Caco-2 (cell line): ENCODE measurements at regions not wholly inside any gene's neighbourhood (a gene's known extent, or its start where the extent isn't known, plus 50 kb on each side); places are given as distances from the start of the nearest gene placed in this dataset.

Experiments used
- BruUV-seq: library from RNA; stranded (reverse); fragments of 400-500 nt; replicated peaks from 2 replicates; lab custom pipeline; 2021; lab: Mats Ljungman, UMichigan
- CTCF ChIA-PET: fragments of 300-600 bp; sonication (Branson Sonifier 250); formaldehyde crosslinking; loops from one replicate; lab custom pipeline; 2022; ENCODE audit warnings: antibody characterized with exemption; lab: Charles Lee
- POLR2A ChIA-PET: fragments of 300-600 bp; sonication (Branson Sonifier 250); formaldehyde crosslinking; loops from one replicate; lab custom pipeline; 2022; ENCODE audit warnings: antibody characterized with exemption; lab: Charles Lee
- DNase-seq, 2 experiments: peaks; one replicate each; pipeline versions ENCODE4 v3.0.0 to v3.0.0-alpha.2; 2020 to 2022
- H3K27me3 ChIP-seq: replicated peaks from 2 replicates; pipeline ENCODE4 v1.6.0; 2011; ENCODE audit warnings: low read length; ENCODE audit not compliant: control insufficient read depth, insufficient read depth
- H3K36me3 ChIP-seq: 2 replicates; pipeline ENCODE4 v1.5.1; 2011; ENCODE audit warnings: low read length; ENCODE audit not compliant: control insufficient read depth, insufficient read depth
- H3K4me1 ChIP-seq: fragments of 250-450 bp; sonication (Bioruptor Pico); 2 replicates; pipeline ENCODE4 v1.5.1; 2020; ENCODE audit warnings: mild to moderate bottlenecking
- H3K4me3 ChIP-seq: 2 replicates; pipeline ENCODE4 v1.5.1; 2011; ENCODE audit warnings: low read depth, mild to moderate bottlenecking, control low read depth, low read length
- H3K9me3 ChIP-seq: fragments of 250-450 bp; sonication (Bioruptor Pico); 2 replicates; pipeline ENCODE4 v1.5.1; 2020; ENCODE audit warnings: mild to moderate bottlenecking, moderate library complexity
- H3K27ac Mint-ChIP-seq: one replicate; pipeline ENCODE4 v1.8.0; 2022; ENCODE audit warnings: mixed read lengths; ENCODE audit not compliant: unreplicated experiment
- H3K27me3 Mint-ChIP-seq: one replicate; pipeline ENCODE4 v1.8.0; 2022; ENCODE audit warnings: mixed read lengths; ENCODE audit not compliant: insufficient read depth, unreplicated experiment
- H3K36me3 Mint-ChIP-seq: one replicate; pipeline ENCODE4 v1.8.0; 2022; ENCODE audit warnings: mild to moderate bottlenecking, mixed read lengths; ENCODE audit not compliant: insufficient read depth, unreplicated experiment
- H3K4me1 Mint-ChIP-seq: one replicate; pipeline ENCODE4 v1.8.0; 2022; ENCODE audit warnings: low read depth, mixed read lengths; ENCODE audit not compliant: unreplicated experiment
- H3K4me3 Mint-ChIP-seq: one replicate; pipeline ENCODE4 v1.8.0; 2022; ENCODE audit warnings: mild to moderate bottlenecking, moderate library complexity, mixed read lengths; ENCODE audit not compliant: unreplicated experiment
- H3K9me3 Mint-ChIP-seq: one replicate; pipeline ENCODE4 v1.8.0; 2022; ENCODE audit warnings: mixed read lengths; ENCODE audit not compliant: unreplicated experiment
- intact Hi-C: fragments of 100-400 bp; cut with micrococcal nuclease; formaldehyde crosslinking; loops from one replicate; pipeline ENCODE4 v1.10.0; 2022; ENCODE audit not compliant: unreplicated experiment
- TF ChIP-seq, protein P1 (sequence below), 2 experiments: fragments of 200-600 bp in 1 of 2; IDR thresholded peaks; 1 replicate in 1 of 2; 2 replicates in 1 of 2; pipeline versions ENCODE4 v1.5.1 to v1.8.0; 2011 to 2022; ENCODE audit warnings: antibody characterized with exemption in 1 of 2, control low read depth in 1 of 2, inconsistent platforms in 1 of 2, low read depth in 1 of 2, low read length in 1 of 2, mild to moderate bottlenecking in 1 of 2, moderate library complexity in 1 of 2; ENCODE audit not compliant: insufficient read depth in 1 of 2, severe bottlenecking in 1 of 2, unreplicated experiment in 1 of 2

DNA sequence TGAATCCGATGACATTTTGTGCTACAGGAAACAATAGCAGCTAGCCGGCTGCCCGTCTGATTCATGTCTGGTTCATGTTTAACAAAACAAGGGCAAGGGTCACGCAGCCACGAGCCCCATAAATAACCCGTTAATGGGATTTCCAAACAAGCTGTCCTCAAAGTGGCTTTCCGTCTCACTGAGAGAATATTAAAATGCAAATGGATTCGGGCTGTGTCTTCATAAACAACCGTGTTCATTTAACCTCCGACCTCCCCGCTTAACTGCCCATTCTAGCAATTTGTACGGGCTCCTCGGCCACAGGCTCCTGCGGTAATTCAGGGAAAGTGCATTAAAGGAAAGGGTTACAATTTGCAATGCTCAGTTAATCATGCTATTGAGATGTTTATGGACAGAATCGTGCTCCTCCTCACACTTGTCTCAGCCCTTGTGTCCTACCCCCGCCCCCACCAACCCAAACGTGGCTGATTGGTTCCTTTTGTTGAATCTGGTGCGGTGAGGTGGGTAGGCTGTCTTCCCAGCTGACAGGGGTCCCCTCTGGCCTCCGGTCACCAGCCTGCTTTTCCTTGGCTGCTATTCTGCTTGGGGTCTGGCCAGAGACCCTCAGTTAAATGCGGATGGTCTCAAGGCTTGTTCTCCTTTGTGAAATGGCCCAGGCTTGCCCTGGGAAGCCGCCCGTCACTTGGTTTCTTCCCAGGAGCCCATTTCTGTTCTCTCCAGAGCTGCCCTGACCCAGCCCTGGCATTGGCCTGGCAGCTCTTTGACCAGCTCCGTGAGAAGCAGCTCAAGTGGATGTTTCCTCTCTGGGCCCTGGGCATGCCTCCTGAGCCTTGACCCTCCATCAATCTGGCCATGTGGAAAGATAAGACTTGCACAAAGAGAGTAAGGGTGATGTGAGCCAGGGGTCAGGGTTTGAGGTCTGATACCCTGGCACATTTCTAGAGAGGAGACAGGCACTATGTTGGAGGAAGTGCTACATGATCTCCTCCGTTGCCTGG lies 200.7 kb upstream of the POU3F1 start:
- CTCF ChIA-PET = no interaction called here
- intact Hi-C loops = no loop called here

DNA sequence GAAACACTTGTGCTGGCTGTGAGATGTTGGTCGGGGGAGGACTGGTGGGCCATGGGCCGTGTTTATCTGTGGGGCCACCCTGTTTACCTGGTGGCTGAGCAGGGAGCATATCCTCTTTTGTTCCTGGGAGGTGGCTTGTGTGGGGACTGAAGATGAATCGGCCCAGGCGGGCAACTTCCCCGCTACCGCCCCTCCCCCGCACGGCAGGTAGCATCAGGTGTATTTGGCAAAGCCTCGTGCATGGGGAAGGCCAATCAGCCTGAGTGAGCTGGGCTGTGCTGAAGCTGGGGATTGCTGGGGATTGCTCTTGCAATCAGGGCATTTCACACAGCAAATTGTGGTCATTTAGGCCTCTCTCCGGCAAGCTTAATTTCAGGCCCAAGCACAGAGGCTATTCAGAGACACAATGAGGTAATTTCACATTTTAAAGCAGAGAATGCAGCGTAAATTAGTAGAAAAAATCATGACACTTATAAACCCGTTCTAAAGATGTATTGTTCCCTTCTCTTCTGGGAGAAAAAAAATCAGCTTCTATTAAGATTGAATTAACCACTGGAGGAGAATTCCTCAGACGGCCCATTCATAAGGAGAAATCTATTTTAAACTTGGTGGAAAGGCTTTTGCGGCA lies 197.7 kb upstream of the POU3F1 start:
- no peaks in the 10 kb centered on the region for H3K4me1 Mint-ChIP-seq
- BruUV-seq = no TSS peak
- Histone ChIP-seq H3K9me3 (no peaks in the 10 kb centered on the region), H3K4me1 (peaks cover 10% of the 10 kb centered on the region; the same call in 1 of the 2 replicates), H3K27me3 (no peaks in the 10 kb centered on the region), H3K36me3 (no peaks in the 10 kb centered on the region), H3K4me3 (no peak overlapping the region)
- no peaks in the 10 kb centered on the region for H3K27me3 Mint-ChIP-seq
- intact Hi-C loops = no loop called here
- ChIA-PET CTCF (no interaction called here), POLR2A (no interaction called here)
- H3K36me3 Mint-ChIP-seq = no peaks in the 10 kb centered on the region
- no peak overlapping the region for H3K27ac Mint-ChIP-seq
- DNase-seq = no peak
- no peaks in the 10 kb centered on the region for H3K9me3 Mint-ChIP-seq
- no peak overlapping the region for H3K4me3 Mint-ChIP-seq
- TF ChIP-seq, protein P1, sequence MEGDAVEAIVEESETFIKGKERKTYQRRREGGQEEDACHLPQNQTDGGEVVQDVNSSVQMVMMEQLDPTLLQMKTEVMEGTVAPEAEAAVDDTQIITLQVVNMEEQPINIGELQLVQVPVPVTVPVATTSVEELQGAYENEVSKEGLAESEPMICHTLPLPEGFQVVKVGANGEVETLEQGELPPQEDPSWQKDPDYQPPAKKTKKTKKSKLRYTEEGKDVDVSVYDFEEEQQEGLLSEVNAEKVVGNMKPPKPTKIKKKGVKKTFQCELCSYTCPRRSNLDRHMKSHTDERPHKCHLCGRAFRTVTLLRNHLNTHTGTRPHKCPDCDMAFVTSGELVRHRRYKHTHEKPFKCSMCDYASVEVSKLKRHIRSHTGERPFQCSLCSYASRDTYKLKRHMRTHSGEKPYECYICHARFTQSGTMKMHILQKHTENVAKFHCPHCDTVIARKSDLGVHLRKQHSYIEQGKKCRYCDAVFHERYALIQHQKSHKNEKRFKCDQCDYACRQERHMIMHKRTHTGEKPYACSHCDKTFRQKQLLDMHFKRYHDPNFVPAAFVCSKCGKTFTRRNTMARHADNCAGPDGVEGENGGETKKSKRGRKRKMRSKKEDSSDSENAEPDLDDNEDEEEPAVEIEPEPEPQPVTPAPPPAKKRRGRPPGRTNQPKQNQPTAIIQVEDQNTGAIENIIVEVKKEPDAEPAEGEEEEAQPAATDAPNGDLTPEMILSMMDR (IDR thresholded peaks at IDR 0.05; ENCODE audit: insufficient read depth in 1 of 2, low read depth in 1 of 2, low read length in 1 of 2, severe bottlenecking in 1 of 2, unreplicated experiment in 1 of 2) = no peak

More for the DNA sequence above, 200.7 kb upstream of the POU3F1 start:
- Mint-ChIP-seq H3K36me3 (no peaks in the 10 kb centered on the region), H3K4me3 (no peak overlapping the region), H3K27me3 (no peaks in the 10 kb centered on the region), H3K27ac (no peak overlapping the region), H3K4me1 (no peaks in the 10 kb centered on the region), H3K9me3 (no peaks in the 10 kb centered on the region)
- no peaks in the 10 kb centered on the region for H3K36me3 ChIP-seq
- H3K9me3 ChIP-seq = no peaks in the 10 kb centered on the region
- TF ChIP-seq, protein P1 (IDR thresholded peaks at IDR 0.05; ENCODE audit: insufficient read depth in 1 of 2, low read depth in 1 of 2, low read length in 1 of 2, severe bottlenecking in 1 of 2, unreplicated experiment in 1 of 2) = no peak
- H3K4me1 ChIP-seq = peaks cover 10% of the 10 kb centered on the region; the same call in 1 of the 2 replicates
- peak; percentile 14 to 44 for DNase-seq
- no peaks in the 10 kb centered on the region for H3K27me3 ChIP-seq
- POLR2A ChIA-PET = no interaction called here
- no peak overlapping the region for H3K4me3 ChIP-seq
- BruUV-seq = no TSS peak

DNA sequence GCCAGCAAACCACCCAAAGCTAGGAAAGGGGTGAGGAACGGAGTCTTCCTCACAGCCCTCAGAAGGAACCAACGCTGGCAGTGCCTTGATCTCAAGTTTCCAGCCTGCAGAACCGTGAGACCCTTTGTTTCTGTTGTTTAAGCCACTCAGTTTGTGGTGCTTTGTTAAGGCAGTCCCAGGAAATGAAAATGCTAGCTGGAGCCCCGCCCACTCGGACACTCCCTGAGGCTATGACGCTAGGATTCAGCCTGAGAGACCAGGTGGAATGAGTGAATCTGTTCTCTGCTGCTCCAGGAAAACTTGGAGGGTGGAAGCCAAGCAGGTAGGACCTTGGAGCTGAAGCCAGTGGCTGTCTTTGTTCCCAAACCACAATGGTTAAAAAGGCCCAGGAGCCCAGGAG lies 196.5 kb upstream of the POU3F1 start:
- peak; percentile 7 to 39 for DNase-seq
- POLR2A ChIA-PET = no interaction called here
- H3K9me3 ChIP-seq = no peaks in the 10 kb centered on the region
- Mint-ChIP-seq H3K27me3 (no peaks in the 10 kb centered on the region), H3K4me1 (no peaks in the 10 kb centered on the region), H3K9me3 (no peaks in the 10 kb centered on the region), H3K36me3 (no peaks in the 10 kb centered on the region), H3K27ac (no peak overlapping the region), H3K4me3 (no peak overlapping the region)
- no peaks in the 10 kb centered on the region for H3K27me3 ChIP-seq
- no peaks in the 10 kb centered on the region for H3K36me3 ChIP-seq
- TF ChIP-seq, protein P1 (IDR thresholded peaks at IDR 0.05; ENCODE audit: insufficient read depth in 1 of 2, low read depth in 1 of 2, low read length in 1 of 2, severe bottlenecking in 1 of 2, unreplicated experiment in 1 of 2) = no peak
- CTCF ChIA-PET = no interaction called here
- intact Hi-C loops = no loop called here
- peaks cover 10% of the 10 kb centered on the region; the same call in 1 of the 2 replicates for H3K4me1 ChIP-seq
- no peak overlapping the region for H3K4me3 ChIP-seq
- BruUV-seq = no TSS peak
